HL-60 (cell line): ENCODE measurements at regions not wholly inside any gene's neighbourhood (a gene's known extent, or its start where the extent isn't known, plus 50 kb on each side); places are given as distances from the start of the nearest gene placed in this dataset.

Experiments
- DNase-seq, 2 experiments: peaks; one replicate each; pipeline ENCODE4 v3.0.0-alpha.2; 2010 to 2020; ENCODE audit warnings: low read depth in 1 of 2, low spot score in 1 of 2
- H3K27ac ChIP-seq: fragments of 250-450 bp; sonication (Bioruptor Pico); replicated peaks from 2 replicates; pipeline ENCODE4 v1.5.1; 2020; ENCODE audit warnings: mild to moderate bottlenecking, moderate library complexity
- H3K27me3 ChIP-seq: fragments of 250-450 bp; sonication (Bioruptor Pico); 2 replicates; pipeline ENCODE4 v1.5.1; 2021; ENCODE audit warnings: mild to moderate bottlenecking, moderate library complexity; ENCODE audit not compliant: insufficient read depth, poor library complexity, severe bottlenecking
- H3K4me3 ChIP-seq: replicated peaks from 2 replicates; pipeline ENCODE4 v1.5.1; 2011; ENCODE audit warnings: mild to moderate bottlenecking, control low read depth, low read length; ENCODE audit not compliant: insufficient read depth
- GABPA ChIP-seq: IDR thresholded peaks from 2 replicates; pipeline ENCODE4 v1.6.1; 2012; ENCODE audit warnings: low read depth
- POLR2AphosphoS5 ChIP-seq: IDR thresholded peaks from 2 replicates; pipeline ENCODE4 v1.6.1; 2012; ENCODE audit warnings: low read depth
- SPI1 ChIP-seq: IDR thresholded peaks from 2 replicates; pipeline ENCODE4 v1.6.1; 2012; ENCODE audit warnings: low read depth, mild to moderate bottlenecking, borderline replicate concordance
- TF ChIP-seq, protein P1 (sequence below): IDR thresholded peaks from one replicate; pipeline ENCODE4 v1.5.1; 2011; ENCODE audit warnings: low read length, control low read depth, inconsistent platforms; ENCODE audit not compliant: insufficient read depth
- TF ChIP-seq, protein P2 (sequence below): IDR thresholded peaks from 2 replicates; pipeline ENCODE4 v1.6.1; 2012; ENCODE audit warnings: low read depth; ENCODE audit not compliant: insufficient replicate concordance

DNA sequence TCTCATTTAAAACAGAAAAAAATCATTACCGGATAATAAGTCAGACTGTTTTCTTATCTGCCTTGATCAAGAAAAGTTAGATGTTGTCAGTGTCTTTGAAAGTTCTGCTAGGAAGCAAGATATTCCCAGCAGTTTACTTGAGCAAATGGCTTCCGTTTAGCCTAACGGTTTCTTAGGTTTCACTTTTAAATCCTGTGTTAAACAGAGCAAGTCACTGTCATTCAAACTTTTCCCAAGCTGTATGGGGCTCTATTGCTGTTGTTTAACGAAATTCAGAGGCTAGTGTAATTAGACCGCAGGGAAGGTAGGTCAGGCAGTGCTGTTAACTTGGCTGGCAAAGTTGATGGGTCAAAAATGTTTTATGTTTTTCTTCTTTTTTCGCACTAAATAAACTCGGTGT is 80.3 kb upstream of the NEIL3 start:
- H3K27me3 ChIP-seq: no peaks in the 10 kb centered on the region
- H3K4me3 ChIP-seq: no peak overlapping the region; the same call in 1 of the 2 replicates
- no peak overlapping the region for H3K27ac ChIP-seq
- TF ChIP-seq, protein P1, sequence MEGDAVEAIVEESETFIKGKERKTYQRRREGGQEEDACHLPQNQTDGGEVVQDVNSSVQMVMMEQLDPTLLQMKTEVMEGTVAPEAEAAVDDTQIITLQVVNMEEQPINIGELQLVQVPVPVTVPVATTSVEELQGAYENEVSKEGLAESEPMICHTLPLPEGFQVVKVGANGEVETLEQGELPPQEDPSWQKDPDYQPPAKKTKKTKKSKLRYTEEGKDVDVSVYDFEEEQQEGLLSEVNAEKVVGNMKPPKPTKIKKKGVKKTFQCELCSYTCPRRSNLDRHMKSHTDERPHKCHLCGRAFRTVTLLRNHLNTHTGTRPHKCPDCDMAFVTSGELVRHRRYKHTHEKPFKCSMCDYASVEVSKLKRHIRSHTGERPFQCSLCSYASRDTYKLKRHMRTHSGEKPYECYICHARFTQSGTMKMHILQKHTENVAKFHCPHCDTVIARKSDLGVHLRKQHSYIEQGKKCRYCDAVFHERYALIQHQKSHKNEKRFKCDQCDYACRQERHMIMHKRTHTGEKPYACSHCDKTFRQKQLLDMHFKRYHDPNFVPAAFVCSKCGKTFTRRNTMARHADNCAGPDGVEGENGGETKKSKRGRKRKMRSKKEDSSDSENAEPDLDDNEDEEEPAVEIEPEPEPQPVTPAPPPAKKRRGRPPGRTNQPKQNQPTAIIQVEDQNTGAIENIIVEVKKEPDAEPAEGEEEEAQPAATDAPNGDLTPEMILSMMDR: no peak
- TF ChIP-seq, protein P2, sequence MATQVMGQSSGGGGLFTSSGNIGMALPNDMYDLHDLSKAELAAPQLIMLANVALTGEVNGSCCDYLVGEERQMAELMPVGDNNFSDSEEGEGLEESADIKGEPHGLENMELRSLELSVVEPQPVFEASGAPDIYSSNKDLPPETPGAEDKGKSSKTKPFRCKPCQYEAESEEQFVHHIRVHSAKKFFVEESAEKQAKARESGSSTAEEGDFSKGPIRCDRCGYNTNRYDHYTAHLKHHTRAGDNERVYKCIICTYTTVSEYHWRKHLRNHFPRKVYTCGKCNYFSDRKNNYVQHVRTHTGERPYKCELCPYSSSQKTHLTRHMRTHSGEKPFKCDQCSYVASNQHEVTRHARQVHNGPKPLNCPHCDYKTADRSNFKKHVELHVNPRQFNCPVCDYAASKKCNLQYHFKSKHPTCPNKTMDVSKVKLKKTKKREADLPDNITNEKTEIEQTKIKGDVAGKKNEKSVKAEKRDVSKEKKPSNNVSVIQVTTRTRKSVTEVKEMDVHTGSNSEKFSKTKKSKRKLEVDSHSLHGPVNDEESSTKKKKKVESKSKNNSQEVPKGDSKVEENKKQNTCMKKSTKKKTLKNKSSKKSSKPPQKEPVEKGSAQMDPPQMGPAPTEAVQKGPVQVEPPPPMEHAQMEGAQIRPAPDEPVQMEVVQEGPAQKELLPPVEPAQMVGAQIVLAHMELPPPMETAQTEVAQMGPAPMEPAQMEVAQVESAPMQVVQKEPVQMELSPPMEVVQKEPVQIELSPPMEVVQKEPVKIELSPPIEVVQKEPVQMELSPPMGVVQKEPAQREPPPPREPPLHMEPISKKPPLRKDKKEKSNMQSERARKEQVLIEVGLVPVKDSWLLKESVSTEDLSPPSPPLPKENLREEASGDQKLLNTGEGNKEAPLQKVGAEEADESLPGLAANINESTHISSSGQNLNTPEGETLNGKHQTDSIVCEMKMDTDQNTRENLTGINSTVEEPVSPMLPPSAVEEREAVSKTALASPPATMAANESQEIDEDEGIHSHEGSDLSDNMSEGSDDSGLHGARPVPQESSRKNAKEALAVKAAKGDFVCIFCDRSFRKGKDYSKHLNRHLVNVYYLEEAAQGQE: no peak
- no peak for DNase-seq

DNA sequence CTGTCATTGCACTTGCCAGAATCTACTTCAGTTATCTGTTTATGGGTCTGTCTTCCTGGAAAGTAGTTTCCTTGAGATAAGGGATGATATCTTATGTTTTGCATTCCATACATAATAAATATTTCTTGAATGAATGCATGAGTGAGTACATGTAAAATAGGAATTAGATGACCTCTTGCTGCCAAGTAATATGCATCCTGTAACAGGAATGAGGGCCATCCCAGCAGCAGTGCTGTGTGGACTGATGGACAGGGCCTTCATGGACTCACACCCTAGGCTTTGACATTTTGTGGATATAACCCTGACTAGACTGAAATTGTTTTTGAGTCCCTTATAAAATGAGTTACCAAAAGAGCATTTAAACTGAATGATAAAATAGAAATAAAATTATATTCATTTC is 77.2 kb upstream of the NEIL3 start:
- Histone ChIP-seq H3K4me3 (no peak overlapping the region), H3K27me3 (no peaks in the 10 kb centered on the region), H3K27ac (no peak overlapping the region)
- TF ChIP-seq, protein P1: no peak
- no peak for TF ChIP-seq SPI1
- DNase-seq: no peak

DNA sequence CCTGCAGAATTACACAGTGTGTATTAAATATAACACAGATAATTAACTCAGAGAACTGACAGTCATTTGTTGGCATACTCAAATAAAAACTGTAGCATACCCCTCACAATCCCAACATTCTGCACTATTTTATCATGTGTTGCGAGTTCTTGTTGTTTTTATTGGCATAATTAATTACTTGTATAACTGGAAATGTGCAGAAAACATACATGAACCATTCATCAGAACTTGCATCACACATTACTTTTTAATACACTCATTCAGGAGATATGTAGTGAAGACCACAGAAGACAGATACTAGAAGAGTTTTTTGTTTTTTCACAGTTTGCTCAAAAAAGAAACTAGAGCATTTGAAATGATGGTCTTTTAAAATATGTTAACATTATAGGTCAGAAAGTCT is 74.6 kb upstream of the NEIL3 start:
- H3K4me3 ChIP-seq: no peak overlapping the region
- no peak for TF ChIP-seq POLR2AphosphoS5
- no peak for TF ChIP-seq GABPA
- no peak for TF ChIP-seq SPI1
- TF ChIP-seq, protein P2: no peak
- TF ChIP-seq, protein P1: no peak
- DNase-seq: no peak
- no peaks in the 10 kb centered on the region for H3K27me3 ChIP-seq
- no peak overlapping the region for H3K27ac ChIP-seq

DNA sequence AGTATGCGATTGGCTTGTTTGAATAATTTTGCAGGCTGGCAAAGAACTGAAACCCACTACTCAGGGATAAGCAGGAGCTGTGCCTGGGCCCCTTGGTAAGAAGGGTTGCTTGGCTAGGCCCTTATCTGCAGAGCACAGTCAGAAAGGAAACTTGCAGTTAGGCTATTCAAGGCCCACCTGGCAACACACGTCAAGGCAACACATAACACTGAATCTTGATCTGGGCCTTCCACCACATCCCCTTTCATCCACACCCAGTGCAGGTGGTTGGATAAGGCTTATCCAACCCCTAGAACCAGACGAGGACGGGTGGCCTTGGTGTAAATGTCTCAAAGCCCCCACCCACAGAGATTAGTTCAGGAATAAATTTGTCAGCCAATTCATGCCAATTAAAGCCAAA is 72.8 kb upstream of the NEIL3 start:
- Histone ChIP-seq H3K27ac (no peak overlapping the region), H3K4me3 (no peak overlapping the region), H3K27me3 (no peaks in the 10 kb centered on the region)
- TF ChIP-seq, protein P1: no peak
- TF ChIP-seq SPI1 (no peak), GABPA (no peak), POLR2AphosphoS5 (no peak)
- TF ChIP-seq, protein P2: no peak
- DNase-seq: no peak
